ENCODE measurements at regions not wholly inside any gene's neighbourhood (a gene's known extent, or its start where the extent isn't known, plus 50 kb on each side); places are given as distances from the start of the nearest gene placed in this dataset.
A peak's percentile ranks its signal among the peaks of the same experiment; 100 is the strongest.

DNA sequence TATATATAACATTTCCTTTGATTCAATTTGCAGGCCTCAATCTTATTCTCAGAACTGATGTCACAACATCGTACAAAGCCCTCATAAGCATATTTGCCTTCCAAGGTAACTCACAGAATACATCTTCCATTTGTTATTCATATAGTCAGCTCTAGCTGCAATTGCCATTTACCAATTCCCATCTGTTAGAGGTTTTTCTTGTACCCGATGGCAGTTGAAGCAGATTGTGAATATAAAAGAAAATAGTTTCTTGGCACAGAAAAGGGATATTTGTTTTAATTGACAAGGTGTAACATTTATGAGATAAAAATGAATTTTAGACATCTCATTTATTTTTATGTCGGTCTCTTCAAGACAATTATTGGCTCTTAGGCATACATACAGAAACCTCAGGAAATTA, 311.3 kb downstream of the TRIML1 start:
- no peak for TF ChIP-seq SP1 (IDR thresholded peaks at IDR 0.05; ENCODE audit: low read depth)
- no peak for TF ChIP-seq SRF (IDR thresholded peaks at IDR 0.05; ENCODE audit: low read depth)
- no peak for TF ChIP-seq EZH2 (IDR thresholded peaks at IDR 0.05)
- TF ChIP-seq POLR2A (IDR thresholded peaks at IDR 0.05; ENCODE audit: borderline replicate concordance, extremely low read depth, insufficient read depth, insufficient read length): no peak
- TF ChIP-seq, protein P1, sequence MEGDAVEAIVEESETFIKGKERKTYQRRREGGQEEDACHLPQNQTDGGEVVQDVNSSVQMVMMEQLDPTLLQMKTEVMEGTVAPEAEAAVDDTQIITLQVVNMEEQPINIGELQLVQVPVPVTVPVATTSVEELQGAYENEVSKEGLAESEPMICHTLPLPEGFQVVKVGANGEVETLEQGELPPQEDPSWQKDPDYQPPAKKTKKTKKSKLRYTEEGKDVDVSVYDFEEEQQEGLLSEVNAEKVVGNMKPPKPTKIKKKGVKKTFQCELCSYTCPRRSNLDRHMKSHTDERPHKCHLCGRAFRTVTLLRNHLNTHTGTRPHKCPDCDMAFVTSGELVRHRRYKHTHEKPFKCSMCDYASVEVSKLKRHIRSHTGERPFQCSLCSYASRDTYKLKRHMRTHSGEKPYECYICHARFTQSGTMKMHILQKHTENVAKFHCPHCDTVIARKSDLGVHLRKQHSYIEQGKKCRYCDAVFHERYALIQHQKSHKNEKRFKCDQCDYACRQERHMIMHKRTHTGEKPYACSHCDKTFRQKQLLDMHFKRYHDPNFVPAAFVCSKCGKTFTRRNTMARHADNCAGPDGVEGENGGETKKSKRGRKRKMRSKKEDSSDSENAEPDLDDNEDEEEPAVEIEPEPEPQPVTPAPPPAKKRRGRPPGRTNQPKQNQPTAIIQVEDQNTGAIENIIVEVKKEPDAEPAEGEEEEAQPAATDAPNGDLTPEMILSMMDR (IDR thresholded peaks at IDR 0.05 in 2 of 3, conservative IDR thresholded peaks at IDR 0.05 in 1 of 3; ENCODE audit: borderline replicate concordance in 1 of 3, insufficient read depth in 1 of 3, low read depth in 2 of 3, low read length in 2 of 3): no peak
- TF ChIP-seq EGR1 (IDR thresholded peaks at IDR 0.05; ENCODE audit: low read depth): no peak
- no peak for TF ChIP-seq ZNF274 (IDR thresholded peaks at IDR 0.05; ENCODE audit: low read depth, low read length)
- no peak for TF ChIP-seq ELF1 (IDR thresholded peaks at IDR 0.05; ENCODE audit: borderline replicate concordance, low read depth)
- TF ChIP-seq POLR2AphosphoS5 (IDR thresholded peaks at IDR 0.05; ENCODE audit: low read depth, low read length): no peak
- no peak for TF ChIP-seq CEBPB (IDR thresholded peaks at IDR 0.05; ENCODE audit: low read depth)
- TF ChIP-seq, protein P2, sequence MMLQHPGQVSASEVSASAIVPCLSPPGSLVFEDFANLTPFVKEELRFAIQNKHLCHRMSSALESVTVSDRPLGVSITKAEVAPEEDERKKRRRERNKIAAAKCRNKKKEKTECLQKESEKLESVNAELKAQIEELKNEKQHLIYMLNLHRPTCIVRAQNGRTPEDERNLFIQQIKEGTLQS (IDR thresholded peaks at IDR 0.05): no peak
- TF ChIP-seq, protein P3, sequence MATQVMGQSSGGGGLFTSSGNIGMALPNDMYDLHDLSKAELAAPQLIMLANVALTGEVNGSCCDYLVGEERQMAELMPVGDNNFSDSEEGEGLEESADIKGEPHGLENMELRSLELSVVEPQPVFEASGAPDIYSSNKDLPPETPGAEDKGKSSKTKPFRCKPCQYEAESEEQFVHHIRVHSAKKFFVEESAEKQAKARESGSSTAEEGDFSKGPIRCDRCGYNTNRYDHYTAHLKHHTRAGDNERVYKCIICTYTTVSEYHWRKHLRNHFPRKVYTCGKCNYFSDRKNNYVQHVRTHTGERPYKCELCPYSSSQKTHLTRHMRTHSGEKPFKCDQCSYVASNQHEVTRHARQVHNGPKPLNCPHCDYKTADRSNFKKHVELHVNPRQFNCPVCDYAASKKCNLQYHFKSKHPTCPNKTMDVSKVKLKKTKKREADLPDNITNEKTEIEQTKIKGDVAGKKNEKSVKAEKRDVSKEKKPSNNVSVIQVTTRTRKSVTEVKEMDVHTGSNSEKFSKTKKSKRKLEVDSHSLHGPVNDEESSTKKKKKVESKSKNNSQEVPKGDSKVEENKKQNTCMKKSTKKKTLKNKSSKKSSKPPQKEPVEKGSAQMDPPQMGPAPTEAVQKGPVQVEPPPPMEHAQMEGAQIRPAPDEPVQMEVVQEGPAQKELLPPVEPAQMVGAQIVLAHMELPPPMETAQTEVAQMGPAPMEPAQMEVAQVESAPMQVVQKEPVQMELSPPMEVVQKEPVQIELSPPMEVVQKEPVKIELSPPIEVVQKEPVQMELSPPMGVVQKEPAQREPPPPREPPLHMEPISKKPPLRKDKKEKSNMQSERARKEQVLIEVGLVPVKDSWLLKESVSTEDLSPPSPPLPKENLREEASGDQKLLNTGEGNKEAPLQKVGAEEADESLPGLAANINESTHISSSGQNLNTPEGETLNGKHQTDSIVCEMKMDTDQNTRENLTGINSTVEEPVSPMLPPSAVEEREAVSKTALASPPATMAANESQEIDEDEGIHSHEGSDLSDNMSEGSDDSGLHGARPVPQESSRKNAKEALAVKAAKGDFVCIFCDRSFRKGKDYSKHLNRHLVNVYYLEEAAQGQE (IDR thresholded peaks at IDR 0.05; ENCODE audit: low read depth): no peak
- TF ChIP-seq ZFX (IDR thresholded peaks at IDR 0.05): no peak
- no peak for TF ChIP-seq RAD21 (IDR thresholded peaks at IDR 0.05; ENCODE audit: low read depth)
- TF ChIP-seq YY1 (IDR thresholded peaks at IDR 0.05; ENCODE audit: extremely low read depth, insufficient replicate concordance, low read depth, low read length): no peak
- no peak for TF ChIP-seq TCF7L2 (IDR thresholded peaks at IDR 0.05; ENCODE audit: borderline replicate concordance, extremely low read depth, insufficient read depth, insufficient read length)
- TF ChIP-seq SIN3A (IDR thresholded peaks at IDR 0.05; ENCODE audit: low read depth): no peak
- TF ChIP-seq, protein P4, sequence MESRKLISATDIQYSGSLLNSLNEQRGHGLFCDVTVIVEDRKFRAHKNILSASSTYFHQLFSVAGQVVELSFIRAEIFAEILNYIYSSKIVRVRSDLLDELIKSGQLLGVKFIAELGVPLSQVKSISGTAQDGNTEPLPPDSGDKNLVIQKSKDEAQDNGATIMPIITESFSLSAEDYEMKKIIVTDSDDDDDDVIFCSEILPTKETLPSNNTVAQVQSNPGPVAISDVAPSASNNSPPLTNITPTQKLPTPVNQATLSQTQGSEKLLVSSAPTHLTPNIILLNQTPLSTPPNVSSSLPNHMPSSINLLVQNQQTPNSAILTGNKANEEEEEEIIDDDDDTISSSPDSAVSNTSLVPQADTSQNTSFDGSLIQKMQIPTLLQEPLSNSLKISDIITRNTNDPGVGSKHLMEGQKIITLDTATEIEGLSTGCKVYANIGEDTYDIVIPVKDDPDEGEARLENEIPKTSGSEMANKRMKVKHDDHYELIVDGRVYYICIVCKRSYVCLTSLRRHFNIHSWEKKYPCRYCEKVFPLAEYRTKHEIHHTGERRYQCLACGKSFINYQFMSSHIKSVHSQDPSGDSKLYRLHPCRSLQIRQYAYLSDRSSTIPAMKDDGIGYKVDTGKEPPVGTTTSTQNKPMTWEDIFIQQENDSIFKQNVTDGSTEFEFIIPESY (IDR thresholded peaks at IDR 0.05; ENCODE audit: extremely low read depth, insufficient replicate concordance, low read length): no peak
- no peak for TF ChIP-seq EZH2phosphoT487 (IDR thresholded peaks at IDR 0.05; ENCODE audit: borderline replicate concordance)
- TF ChIP-seq JUND (IDR thresholded peaks at IDR 0.05): no peak
- Histone ChIP-seq H3K9me3 (ENCODE audit: control insufficient read depth in 1 of 2, insufficient read depth in 1 of 2, low read depth in 1 of 2, low read length in 2 of 2) (no peaks in the 10 kb centered on the region), H3K36me3 (ENCODE audit: control insufficient read depth in 1 of 2, insufficient read depth in 2 of 2, low read length in 2 of 2) (no peaks in the 10 kb centered on the region), H3K4me1 (ENCODE audit: control insufficient read depth in 1 of 2, insufficient read depth in 2 of 2, low read length in 2 of 2) (peaks cover 0 to 21% of the 10 kb centered on the region in 2 experiments; a peak in 2 of 4 replicates), H4K20me1 (ENCODE audit: insufficient read depth) (no peaks in the 10 kb centered on the region), H3K9ac (ENCODE audit: low read length) (no peak overlapping the region), H2AFZ (ENCODE audit: low read depth, low read length, poor library complexity, severe bottlenecking) (peak overlapping the region; percentile 37), H3K9me2 (ENCODE audit: insufficient read depth) (no peaks in the 10 kb centered on the region), H3K27ac (ENCODE audit: low read depth, low read length) (no peak overlapping the region), H3K79me2 (ENCODE audit: insufficient read depth, low read length) (no peaks in the 10 kb centered on the region), H3K27me3 (ENCODE audit: insufficient read depth, low read length) (no peaks in the 10 kb centered on the region), H3K4me3 (replicated peaks in 1 of 2; ENCODE audit: low read depth in 1 of 2, low read length in 2 of 2) (no peak overlapping the region), H3K4me2 (ENCODE audit: low read length) (no peak overlapping the region)
- ChIA-PET POLR2A (no interaction called here), CTCF (no interaction called here), RAD21 (ENCODE audit: low non-redundant PET in 1 of 2, low total read pairs in 2 of 2, uncharacterized antibody in 2 of 2, unreplicated experiment in 2 of 2) (no interaction called here)
- DNase-seq (ENCODE audit: low read depth, low spot score): no peak
- intact Hi-C loops (cut with micrococcal nuclease): loop anchor here (10.0 kb wide), 1 partner anchor 846 kb away; no protein-coding TSS in a partner anchor
- BruUV-seq (replicated peaks): no TSS peak
- ATAC-seq: no peak
